Stimulated activated CD8-positive, alpha-beta memory T cell treated with anti-CD3 and anti-CD28 coated beads, Interleukin-15, amount 100 ng/mL, for 48 hours (primary cell): ENCODE measurements at regions not wholly inside any gene's neighbourhood (a gene's known extent, or its start where the extent isn't known, plus 50 kb on each side); places are given as distances from the start of the nearest gene placed in this dataset.

Source experiments
- DNase-seq, 2 donors: peaks; one replicate each; pipeline ENCODE4 v3.0.0-alpha.2; 2020; ENCODE audit warnings: low read depth in 2 of 2

DNA sequence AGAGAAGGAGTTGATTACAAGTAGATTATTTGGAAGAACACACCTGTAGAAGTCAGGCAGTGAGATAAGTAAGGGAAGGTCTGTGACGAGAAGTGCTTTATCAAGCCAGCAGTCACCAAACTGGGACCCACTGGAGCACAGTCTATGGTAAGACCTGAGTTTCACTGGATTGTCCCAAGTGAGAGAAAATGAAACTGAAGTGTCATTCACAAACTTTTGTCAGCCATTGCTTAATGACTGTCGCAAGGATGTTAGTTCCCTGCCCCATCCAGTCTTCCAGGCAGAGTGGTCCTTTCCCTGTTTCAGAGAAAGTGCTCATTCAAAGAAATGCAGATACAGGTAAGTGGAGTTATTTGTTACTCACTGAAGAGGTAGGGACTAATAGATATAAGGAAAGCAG, 728.0 kb upstream of the TENM4 start:
- DNase-seq, result no peak

DNA sequence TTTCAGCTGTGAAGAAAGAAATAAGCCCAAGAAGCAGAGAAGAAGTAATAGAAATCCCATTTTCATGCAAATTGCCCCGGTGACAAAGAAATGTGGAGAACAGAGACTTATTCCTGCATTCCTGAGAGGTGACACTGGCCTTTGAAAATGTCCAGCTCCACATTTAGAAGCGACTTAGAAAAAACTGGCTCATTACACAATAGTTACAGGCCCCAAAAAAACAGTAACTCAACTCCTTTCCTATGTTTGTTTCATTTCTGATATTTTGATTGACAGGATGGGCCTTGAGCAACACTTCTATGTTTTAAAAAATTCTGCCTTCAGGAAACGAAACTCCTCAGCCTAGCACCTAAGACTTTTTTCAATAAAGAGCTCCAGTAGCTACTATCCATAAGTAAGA, 726.9 kb upstream of the TENM4 start:
- DNase-seq, result no peak

DNA sequence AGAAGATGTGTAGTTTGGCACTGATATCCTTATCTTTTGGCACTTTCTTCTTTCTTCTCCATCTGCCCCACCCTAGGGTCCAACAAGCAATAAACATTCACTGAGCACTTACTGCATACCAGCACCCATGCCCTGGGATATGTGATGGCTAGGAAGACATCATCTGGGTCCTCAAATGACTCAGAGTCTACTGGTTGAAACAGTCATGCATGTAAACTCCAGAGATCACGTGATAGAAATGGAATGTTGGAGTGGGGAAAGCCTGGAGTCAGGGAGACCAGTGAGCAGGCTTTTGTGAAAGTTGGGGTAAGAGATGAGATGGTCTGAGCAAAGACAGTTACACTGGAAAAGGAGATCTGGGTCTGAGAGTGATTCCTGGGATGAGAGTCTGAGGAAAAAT, 724.9 kb upstream of the TENM4 start:
- no peak for DNase-seq

DNA sequence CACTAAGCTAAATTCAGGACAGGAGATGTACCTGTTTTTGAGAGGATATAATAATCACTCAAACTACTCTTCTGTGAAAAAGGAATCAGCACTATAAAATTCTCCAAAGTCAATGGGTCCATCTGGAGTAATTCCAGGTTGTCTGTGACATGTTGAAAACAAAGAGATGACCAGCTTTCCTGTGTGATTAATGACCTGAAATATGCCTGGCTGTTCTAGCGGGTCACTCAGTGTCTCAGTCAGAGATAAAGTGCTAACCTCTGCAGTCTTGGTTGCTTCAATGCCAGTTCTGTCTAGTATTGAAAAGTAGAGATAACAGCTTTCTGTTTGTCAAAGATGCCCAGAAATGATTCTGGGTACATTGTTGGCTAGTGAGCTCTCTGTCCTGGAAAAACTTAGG, 722.6 kb upstream of the TENM4 start:
- DNase-seq, result no peak

DNA sequence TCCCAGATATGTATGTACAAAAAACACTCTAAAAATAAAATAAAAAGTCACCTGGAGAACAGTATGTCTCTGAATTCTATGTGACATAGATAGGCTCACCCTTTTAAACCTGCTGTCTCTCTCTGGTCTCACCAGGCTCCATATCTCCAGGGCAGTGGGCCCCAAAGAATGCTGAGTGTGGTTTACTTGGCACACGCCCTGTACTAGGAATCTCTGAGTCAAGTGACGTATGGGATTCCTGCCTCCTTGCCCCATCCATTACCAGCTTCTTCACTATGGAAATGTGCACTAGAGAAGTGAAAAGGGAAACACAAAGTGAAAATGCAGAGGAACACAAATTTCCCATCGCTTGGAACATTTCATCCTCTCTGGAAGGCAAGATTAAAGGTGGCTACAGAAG, 722.2 kb upstream of the TENM4 start:
- DNase-seq, result no peak

DNA sequence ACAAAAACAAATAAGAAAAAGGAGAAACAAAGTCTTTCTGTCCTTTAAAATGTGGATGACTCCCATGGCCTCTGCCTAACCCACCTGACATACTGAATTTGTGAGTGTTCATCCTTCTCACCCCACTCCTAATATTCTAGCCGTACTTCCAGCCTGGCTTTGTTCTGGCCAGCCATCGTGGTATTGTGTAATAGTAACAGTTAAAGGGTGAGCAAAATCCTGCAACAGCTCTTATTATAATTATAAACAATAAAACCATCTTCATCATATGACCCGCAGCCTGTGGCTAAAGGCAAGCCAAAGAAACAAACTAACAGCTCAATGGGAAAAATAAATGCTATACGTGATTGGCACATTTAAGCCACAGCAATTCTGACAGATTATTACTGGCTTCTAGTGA, 721.6 kb upstream of the TENM4 start:
- DNase-seq, result no peak

DNA sequence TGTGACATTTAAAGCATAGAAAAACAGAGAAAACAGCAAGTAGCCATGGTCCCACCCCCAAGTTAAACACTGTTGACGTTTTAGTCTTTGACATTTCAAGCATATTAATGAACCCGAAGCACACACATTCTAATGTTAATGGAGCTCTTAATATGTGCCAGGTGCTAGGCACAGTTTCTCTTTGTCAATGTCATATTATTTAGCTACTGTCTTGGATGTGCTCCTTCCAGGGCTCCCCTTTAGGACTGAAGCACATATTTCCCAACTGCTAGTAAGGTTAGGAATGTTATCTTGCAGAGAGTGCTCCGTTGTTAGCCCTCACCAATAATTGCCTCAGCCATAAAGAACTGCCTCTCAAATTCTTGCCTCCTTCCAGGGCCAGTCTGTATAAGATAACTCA, 716.6 kb upstream of the TENM4 start:
- DNase-seq, result no peak

DNA sequence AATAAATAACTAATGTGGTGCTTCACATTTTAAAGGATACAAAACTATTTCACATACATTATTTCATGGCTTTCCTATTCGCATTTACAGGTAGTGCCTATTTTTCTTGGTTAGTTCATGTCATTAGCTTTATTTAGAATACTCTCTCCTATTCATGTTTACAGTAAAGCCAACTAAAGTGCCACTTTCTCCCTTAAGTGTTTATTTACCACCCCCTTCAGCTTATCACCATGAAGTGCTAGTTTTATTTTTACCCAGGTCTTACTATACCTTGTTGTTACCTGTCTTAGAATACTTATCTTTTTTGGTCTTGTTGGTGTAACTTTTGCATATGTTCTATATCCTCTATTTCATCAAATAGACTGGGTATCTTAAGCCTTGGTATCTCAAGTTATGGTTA, 715.2 kb upstream of the TENM4 start:
- no peak for DNase-seq

DNA sequence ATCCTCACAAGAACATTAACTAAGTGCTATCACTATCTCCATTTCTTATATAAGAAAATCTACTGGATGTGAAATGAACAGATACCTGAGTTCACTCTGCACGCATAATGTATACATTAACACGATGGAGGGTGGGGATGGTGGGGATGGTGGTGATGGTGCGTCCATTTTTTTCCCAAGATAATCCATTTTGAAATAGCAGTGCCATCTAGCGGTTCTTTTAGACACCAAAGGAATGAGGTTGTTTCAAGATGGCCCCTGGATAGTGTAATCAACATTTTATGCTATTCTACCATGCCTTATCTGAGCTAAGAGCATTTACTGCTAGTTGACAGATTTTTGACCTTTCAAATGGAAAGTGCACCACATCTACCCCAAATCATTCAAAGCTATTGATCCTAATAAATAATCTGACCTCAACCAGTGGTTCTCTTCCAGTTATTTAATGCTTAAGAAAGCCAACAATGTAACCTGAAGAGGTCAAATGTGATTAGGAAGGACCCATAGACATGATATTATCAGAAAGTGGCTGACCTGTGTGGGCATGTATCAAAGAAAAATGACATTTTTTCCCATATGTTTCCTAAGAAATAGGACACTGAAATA, 714.7 kb upstream of the TENM4 start:
- no peak for DNase-seq

DNA sequence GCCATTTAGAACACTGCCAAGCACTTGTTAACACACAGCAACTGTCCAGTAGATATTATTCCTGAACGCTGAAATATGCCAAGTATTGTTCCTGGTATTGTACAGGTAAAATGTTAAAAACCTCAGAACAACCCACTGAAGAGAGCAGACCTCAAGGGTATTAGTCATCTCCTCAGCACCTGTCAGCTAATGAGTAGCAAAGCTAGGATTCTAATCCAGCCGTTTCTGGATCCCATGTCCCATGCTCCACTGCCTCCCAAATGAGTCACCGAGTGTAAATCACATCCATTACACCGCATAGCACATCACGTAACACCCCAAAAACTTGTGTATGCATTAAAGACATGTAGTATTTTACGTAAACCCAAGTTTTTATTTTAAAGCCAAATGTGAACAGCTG, 705.4 kb upstream of the TENM4 start:
- no peak for DNase-seq

DNA sequence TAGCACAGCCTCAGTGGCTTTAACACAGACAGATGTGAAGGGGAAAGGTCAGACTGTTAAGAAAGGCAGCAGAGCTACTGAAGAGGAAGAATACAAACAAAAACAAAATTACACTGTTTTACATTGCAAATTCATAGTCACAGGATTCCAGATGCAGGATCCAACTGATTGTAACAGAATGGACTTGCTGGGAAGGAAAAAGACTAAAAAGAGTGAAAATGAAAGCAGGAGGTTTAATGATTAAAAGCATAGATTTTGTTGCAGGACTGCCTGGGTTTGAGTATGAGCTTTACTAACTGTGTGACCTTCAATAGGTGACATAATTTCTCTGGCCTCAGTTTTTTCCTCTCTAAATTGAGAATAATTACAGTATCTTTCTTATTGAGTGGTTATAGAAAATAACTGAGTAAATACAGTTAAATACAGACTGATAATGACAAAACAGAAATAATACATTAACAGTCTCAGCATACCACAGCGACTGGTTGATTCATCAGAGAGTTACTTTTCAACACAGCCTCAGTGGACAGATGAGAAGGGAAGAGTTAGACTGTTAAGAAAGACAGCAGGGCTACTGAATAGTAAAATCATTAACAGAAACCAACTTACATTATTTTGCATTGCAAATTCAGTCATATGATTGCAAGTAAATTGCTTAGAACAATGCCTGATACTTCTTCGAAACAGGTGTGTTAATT, 704.2 kb upstream of the TENM4 start:
- no peak for DNase-seq

DNA sequence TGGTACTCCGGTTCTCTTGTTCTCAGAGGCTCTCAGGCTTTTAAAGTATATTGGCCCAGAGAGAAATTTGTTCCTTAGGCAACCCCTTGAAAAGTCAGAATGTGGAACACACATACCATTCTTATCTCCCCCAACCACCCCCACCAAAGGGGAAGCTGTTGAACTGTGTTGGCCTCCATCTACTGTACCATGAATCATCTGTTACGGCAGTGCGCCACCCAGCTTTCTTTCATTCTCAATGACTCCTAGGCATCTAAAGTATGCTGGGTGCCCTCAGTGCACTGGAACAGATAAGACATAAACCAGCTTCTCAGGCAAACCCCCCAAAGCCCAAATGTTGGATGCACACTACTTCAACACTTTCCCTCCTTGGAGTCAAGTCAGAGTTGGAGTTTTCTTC, 696.2 kb upstream of the TENM4 start:
- DNase-seq, result no peak

DNA sequence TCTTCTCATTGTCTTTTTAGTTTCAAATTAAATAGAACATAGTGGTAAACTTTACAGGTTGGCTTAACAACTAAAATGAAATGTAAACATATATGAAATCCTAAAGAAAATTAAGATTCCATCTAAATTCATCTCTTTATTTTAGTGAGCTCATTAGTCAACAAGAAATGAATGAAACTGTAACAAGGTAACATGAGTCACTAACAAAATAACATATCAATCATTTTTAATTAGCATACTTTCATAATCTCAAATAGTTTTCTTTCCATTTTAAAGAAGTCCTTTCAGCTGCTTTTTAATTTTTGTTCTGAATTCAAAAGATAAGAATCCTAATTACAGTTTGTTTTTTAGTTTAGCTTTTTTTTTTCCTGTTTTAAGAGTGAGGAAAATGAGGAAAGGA, 688.6 kb upstream of the TENM4 start:
- no peak for DNase-seq

DNA sequence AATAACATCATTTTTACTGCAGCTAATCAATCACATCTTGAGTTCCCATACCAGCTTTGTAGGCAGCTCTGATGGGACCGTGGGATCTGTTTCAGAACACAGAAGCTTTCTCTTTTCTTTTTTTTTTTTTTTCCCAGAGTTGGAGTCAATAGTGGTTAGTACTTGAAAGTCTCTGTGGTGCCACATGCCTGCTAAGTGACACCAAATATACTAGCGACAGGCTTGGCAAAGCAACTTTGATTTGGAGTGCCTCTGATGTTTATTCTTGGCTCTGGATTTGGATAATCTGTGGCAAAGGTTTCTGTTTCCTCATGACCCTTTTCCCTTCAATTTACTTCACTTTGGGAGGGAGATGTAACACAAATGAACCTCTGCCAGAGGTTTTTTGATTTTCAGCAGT, 681.4 kb upstream of the TENM4 start:
- no peak for DNase-seq

DNA sequence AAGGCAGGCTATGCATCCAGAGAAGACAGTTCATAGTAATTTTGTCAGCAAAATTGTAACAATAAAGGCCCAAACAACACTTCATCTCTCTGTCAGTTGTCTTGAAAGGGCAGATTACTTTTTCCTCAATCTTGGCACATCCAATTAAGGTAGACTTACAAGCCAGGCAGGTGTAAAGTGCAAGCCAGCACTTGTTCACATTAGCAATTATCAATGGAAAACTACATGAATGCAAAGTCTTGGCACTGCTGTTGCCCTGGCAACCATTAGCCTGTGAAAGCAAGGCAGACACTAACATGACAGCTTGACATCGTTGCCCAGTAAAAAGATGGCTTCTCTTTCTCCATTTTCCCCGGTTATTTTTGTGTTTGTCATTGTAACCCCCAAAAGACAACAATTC, 677.2 kb upstream of the TENM4 start:
- DNase-seq, result no peak

DNA sequence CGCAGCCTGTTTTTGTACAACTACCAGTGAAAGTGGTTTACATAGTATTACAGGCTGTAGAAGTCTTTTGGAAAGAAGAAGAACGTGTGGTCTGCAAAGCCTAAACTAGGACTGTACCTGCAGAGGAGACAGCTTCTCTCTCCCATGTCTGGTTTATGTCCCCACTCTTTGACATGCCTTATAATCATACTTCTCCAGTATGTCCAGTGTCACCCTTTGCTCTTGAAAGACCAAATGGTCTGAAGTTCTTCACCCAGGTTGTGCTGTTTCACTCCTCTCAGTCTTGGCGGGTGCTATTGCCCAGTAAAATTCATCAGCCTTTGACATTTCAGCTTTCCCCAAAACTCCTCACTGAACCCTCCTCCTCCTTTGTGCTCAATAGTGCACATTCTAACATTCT, 676.0 kb upstream of the TENM4 start:
- DNase-seq, result no peak

DNA sequence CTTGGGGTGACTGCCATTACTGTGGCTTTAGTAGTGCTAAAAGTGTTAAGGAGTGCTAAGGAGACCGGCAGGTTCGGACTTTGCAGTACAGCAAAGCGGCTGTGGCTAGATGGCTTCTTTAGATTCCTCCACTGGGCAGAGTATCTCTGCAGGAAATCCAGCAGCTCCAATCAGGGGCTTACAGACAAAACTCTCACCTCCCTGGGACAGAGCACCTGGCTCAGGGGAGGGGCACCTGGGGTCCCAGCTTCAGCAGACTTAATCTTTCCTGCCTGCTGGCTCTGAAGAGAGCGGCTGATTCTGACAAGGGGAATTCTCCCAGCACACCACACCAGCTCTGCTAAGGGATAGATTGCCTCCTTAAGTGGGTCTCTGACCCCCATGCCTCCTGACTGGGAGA, 668.8 kb upstream of the TENM4 start:
- DNase-seq, result no peak

DNA sequence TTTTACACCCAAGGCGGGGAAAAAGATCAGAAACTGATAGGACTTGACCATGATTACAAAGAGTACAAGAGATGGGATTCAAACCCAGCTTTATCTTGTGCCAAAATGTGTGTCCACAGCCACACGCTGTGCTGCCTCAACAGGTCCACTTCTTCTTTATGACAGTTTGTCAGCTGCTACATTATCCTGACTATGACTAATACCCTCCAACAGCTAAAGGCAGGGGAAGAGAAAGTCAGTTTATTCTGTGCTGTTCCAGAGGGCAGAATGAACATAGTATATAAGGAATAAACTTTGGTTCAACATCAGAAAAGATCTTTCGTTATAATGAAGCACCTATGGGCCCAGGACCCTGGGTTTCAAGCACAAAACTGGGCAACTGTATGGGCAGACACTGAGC, 668.2 kb upstream of the TENM4 start:
- DNase-seq, result no peak

DNA sequence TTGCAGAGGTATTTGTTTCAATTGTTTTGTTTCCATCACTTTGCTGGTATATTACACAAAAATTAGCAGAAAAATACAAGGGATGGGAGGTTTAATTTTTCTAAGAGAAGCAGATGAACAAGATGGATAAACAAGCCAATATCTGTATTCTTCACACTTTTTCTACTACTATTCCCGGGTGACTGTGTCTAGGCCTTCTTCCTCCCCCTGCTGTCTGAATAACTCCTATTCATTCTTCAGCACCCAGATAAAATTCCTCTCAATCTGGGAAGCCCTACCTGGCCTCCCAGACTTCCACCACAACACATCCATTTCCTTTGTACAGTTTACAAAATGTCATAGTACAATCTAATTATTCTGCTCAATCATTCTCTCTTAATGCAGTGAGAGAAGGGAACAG, 666.6 kb upstream of the TENM4 start:
- no peak for DNase-seq

DNA sequence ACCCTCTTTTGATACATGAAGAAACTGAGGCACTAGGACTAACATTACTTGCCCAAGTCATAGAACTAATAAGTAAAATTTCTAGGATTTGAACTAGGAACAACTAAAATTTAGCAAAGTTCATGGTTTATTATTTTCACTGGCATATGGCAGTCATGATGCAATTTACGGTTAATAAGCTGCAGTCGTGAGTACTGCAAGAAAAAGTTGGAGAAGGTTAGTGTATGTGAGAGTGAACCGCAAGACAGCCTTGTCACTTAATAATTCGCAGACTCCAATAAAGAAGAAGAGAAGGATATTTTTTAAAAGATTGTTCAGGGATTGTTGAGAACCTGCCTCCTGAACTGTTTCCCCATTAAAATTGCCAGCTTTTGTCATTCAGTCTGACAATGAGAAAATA, 663.4 kb upstream of the TENM4 start:
- DNase-seq, result no peak

DNA sequence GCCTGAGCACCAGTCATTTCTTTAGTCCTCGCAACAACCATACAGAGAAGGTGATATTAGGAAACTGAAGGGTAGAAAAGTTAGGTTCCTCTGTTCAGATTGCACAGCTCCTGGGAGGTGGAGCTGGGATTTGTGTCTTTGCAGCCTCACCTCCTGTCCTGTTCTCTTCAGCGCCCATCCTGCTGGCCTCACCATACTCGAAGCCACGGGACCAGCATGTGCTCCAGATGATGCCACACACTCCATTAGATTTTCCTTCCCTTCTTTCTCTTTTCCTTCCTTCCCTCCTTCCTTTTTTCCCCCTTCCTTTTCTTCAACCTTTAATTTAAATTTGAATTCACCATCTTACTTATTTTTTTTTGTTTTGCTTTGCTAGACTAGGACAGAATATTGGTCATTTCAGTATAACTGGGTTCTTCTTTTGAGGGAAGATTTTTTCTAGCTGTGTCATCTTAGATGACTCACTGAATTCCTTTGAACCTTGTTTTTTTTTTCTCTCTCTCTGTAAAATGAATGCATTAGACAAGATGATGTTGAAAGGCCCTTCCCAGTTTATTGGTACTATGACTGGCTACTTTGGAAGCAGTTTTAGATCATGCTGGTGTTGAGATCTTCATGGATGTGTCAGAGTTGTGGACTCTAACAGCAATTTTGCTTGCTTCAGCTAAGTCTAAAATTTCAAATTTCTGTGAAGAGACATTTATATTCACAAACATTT, 662.5 kb upstream of the TENM4 start:
- DNase-seq, result no peak

DNA sequence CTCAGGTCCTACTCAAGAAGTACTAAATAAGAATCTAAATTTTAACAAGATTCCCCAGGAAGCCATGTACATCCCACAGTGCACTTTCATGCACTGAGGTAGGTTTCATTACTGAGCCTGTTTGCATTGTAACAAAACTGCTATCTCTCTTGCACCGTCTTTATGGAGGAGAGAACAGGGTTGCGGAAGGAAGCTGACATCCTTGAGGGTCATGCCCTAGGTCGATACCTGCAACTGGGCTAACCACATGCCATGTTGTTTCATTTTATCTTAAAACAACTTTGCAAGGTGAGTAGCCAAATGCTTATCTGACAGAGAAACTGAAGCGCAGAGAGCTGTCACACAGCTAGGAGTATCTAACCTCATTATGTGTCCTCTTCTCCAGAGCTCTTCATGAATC, 656.3 kb upstream of the TENM4 start:
- DNase-seq, result no peak

DNA sequence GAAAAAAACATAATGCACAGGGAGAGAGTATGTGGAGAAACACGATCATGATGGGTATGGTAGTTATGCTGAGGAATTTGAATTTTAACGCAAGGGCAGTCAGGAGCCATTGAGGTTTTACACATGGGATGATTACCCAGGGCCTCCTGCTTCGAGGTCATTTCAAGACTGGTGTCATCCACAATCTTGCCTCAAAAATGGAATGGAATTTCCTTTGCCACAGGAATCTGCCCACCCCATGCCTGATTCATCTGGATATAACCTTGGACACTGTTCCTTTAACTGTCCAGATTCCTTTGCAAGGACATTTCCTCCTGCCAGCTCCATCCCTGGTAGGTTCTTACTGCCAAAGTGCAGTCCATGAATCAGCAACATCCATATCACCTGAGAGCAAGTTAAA, 655.9 kb upstream of the TENM4 start:
- DNase-seq, result no peak
